Epidermal melanocyte (primary cell): ENCODE measurements at regions not wholly inside any gene's neighbourhood (a gene's known extent, or its start where the extent isn't known, plus 50 kb on each side); places are given as distances from the start of the nearest gene placed in this dataset.

Source experiments
- DNase-seq: peaks from one replicate; pipeline ENCODE4 v3.0.0; 2011; ENCODE audit warnings: low spot score; ENCODE audit not compliant: insufficient read length

DNA sequence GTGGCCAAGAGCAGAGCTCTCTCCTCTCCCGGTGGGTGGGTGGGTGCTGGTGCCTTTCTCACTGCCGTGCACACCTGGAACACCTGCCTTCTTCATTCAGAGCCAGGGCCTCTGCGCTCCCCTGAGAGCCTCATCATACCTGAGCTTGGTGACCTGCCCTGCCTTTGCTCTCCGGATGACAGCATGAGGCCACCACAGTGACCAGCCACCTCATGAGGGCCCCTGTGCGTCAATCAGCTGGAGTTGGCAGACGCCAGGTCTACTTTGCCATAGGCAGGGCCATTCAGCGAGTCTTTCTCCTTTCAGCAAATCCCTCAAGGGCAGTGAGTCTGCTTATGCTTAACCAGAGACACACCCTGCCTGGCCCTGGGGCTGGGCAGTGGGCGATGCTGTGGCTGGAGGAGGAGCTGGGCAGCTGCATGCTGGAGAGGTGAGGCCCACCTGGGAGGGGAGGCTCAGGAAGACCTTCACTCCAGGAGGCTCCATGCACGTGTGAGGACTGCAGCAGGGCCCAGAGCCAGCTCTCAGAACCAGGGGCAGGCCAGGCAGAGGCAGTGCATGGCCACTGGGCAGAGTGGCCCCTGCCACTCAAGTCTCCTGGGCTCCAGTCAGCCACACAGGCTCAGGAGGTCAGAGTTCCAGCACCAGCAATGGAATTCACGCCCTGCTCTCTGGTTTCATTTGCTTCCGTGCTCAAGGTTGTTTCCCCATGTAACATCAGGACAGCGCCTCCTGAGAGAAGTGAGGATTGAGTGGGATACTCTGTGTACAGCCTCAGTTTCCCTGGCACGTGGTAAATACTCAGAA lies 417.5 kb upstream of the MYT1L start:
- no peak for DNase-seq

DNA sequence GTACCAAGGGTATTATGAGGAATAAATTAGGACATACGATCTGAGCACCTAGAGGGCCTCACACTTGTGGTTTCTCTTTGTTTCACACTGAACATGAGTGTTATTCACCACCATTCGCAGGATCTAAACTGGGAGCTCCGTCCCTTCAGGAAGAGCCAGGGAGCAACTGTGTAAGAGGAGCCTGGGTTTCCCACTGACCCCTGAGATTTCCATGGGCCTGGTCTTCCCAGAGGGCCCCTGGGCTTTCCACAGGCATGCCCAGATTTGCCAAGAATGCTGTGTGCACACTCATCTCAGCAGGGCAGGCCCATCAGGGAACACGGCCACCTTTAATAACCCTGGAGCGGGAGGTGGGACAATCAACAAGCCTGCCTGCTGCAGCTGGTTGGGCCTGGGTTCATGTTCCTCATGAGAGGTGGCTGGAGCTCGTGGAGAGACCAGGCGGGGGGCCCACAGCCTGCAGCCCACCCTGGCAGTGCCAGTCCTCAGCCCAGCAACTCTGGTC lies 416.8 kb upstream of the MYT1L start:
- DNase-seq: no peak

DNA sequence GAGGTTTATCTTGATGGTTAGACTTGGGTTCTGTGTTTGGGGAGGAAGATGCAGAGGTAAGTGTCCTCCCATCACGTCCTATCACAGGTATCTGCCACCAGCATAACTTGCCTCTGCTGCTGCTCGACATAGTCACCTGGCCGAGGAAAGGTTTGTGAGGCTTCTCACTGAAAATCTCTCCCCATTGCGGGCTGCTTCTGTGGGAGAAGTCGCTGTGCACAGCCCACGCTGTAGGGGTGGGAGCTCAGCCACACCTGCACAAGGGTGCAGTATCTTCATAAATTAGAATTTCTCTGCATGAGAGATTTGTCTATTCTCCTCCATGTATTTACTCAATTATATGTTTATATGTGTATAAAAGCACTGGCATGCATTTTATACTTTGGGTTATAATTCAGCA lies 415.7 kb upstream of the MYT1L start:
- no peak for DNase-seq

DNA sequence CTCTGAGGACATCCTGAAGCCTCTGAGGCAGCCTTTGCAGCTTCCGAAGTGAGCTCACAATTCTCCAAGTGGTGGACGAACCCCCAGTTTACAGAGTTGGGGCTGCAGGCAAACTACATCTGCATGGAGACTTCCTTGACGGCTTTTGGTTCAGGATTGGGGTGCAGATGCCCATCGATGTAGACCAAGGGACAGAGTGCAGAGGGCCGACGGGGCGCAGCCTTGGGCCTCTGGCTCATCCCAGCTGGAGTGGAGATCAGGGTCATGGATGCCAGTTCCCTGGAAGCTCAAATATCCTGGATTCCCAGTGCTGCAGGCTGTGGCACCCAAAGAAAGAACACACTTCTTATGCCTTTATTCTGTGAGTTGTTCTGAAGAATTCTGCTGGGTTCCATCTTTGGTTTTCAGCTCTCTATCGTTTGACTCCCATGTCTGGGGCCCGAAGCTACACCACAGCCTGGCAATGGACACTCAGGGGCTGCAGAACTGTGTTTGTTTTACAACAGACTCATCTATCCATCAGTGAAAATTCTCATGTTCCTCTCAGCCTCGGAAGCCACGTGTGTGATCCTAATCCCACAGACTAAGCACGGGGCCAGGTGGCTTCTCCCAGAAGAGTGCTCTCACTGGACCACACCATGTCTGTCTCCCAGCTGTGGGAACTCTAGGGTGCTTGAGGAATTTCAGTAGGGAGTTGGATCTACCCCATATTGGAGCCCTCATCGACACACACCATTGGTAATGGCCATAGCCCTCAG lies 414.1 kb upstream of the MYT1L start:
- DNase-seq: no peak

DNA sequence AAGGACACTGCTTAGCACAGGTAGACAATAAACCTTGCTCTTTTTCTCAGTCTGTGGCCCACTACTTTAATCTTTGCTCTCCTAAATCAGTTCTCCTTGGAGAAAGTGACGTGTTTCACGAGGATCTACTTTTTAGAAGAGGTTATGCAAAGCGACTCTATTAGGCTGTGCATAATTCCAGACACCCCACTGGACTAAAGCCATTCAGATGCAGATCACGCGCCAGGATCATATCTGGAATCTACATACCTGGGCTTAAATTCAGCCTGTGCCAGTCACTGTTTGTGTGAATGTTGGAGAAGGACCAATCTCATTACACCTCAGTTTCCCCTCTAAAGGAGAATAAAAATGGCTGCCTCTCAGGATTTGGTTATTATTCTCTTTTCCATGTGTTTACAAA lies 413.0 kb upstream of the MYT1L start:
- DNase-seq: no peak

DNA sequence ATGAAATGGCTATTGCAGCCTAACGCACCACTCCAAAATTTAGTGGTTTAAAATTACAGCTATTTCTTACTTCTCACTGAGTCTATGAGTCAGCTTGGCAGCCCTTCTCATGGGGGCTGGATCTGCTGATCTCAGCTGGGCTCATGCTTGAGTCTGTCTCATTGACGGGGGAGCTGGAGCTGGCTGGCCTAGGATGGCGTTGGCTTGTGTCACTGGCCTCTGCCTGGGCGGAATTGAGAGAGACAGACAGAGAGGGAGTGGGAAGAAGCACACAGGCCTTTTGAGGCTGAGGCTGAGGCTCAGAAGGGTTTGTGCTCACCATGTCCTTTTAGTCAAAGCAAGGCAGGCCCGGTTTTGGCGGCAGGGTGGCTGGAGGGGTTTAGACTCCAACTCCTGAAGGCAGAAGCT lies 412.1 kb upstream of the MYT1L start:
- DNase-seq: no peak

DNA sequence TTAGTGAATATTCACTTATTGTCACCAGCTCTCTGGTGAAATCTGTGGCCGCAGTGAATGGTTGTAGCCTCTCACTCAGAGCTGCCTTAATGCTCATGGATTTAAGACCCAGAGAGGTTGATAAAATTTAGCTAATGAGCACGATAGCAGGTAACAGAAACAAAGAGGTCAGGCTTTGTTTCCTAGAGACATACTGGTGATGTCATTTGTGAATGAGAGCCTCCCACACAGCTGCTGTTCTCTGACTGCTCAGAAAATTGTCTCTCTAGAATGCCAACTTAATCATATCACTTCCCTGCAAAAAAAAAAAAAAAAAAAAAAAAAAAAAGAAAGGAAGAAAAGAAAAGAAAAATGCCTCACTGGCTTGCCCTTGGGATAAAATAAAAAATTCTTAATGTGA lies 411.7 kb upstream of the MYT1L start:
- DNase-seq: no peak

DNA sequence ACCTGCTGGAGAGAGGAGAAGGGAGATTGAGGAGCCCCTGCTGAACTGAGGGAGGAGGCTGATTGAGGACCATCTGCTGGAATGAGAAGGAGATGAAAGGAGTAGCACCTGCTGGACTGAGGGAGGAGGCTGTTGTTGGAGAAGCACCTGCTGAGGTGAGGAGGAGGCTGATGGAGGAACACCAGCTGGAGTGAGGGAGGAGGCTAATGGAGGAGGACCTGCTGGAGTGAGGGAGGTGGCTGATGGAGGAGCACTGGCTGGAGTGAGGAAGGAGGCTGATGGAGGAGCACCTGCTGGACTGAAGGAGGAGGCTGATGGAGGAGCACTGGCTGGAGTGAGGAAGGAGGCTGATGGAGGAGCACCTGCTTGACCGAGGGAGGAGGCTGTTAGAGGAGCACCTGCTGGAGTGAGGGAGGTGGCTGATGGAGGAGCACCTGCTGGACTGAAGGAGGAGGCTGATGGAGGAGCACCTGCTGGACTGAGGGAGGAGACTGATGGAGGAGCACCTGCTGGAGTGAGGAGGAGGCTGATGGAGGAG lies 409.2 kb upstream of the MYT1L start:
- no peak for DNase-seq

DNA sequence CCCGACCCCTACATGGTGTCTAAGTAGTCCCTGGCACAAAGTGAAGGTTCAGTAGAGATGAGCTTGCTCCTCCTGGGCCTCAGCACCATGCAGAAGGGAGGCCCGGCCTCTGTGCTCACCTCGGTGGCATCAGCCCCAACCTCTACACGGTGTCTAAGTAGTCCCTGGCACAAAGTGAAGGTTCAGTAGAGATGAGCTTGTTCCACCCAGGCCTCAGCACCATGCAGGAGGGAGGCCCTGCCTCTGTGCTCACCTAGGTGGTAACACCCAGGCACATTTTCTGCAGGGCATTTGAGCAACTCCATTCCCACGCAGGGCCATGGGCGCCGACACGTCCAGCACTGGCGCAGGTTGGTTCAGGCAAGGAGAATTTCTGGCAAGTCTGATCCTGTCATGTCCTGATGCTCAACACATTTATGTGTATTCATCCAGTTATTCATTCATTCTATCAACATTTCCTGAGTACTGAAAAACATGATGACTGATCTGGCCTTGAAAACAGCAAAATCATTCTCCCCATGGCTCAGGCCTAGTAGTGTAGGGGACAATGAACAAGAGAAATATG lies 408.2 kb upstream of the MYT1L start:
- DNase-seq: no peak

DNA sequence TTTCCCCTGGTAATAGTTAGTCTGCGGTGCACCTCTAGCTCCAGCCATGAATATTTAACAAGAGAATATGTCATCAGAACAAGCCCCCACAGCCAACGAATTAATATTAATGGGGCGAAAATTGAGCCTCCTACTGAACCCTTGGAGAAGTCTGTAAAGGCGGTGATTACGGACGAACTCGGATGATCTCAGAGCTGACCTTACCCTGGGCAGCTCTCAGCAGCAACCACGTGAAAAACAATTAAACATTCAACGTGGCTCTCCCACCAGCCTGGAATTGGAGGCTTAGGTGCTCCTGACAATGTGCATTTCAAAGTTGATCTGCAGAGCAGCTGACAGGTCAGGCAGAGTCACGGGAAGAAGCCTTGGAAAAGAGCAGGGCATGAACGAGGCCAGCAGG lies 407.6 kb upstream of the MYT1L start:
- no peak for DNase-seq

DNA sequence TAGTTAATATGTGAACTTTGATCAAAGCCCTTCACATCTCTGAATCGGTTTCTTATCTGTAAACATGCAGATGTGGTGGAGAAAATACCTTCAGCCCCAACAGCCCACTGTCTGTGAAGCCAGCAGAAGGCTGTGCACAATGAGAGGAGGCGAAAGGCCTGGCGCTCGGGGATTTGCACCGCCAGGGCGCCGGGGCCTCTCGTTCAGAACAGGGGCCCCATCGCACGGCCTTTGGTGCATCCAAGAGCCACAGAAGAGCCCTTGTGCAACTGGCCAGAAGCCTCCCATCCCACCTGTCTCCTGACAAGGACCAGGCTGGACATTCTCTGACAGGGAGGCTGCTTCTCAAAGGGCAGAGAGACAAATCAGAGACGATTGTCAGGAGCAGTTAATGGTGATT lies 407.2 kb upstream of the MYT1L start:
- DNase-seq: no peak

DNA sequence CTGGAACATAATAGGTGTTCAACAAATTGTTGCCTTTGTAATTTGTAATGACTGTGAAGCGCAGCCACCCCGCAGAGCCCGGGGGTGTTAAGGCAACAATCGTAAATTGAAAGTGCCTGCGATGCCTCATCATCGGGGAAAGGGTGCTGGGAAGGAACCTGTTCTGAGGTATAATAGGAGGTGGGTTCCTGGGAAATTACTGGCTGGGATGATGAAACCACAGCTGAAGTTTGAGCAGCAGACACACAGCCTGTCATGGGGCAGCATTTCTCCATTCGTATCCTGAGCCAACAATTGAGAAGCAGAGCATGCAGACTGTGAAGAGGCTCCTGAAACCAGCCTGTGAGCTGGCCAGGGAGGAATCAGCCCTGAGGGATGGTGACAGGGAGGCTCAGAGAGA lies 404.0 kb upstream of the MYT1L start:
- no peak for DNase-seq

DNA sequence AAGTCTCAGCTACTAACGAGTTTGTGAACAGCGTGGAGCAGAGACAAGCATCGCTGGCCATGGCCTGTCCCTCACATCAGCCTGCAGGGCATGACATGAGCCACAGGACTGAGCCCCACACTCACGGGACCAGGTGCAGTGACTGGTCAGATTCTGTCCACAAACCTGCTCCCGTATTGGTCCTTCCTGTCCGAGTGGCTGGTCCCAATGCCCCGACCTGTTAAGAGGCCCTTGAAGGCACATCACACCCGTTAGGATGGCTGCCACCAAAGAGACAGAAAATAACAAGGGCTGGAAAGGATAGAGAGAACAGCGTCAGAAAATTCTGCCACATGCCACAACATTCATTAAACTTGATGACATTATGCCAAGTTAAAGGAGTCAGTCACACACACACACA lies 403.2 kb upstream of the MYT1L start:
- DNase-seq: no peak

DNA sequence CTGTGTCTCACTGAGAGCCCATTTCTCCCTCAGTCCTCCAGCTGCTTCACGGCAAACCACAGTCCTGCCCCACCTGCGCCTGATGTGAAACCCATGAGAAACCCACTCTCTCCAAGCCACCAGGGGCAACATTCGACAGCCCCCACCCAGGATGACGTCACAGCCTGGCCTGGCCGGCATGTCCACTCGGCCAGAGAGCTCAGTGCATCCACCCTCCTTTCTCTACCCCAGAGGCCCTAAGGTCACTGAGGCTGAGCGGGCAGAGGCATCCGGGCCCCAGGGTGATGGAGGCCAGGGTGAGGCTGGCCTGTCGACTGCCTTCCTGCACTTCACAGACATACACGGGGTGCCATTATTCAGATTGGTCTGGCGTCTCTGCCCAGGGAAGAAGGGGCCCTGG lies 402.7 kb upstream of the MYT1L start:
- no peak for DNase-seq

DNA sequence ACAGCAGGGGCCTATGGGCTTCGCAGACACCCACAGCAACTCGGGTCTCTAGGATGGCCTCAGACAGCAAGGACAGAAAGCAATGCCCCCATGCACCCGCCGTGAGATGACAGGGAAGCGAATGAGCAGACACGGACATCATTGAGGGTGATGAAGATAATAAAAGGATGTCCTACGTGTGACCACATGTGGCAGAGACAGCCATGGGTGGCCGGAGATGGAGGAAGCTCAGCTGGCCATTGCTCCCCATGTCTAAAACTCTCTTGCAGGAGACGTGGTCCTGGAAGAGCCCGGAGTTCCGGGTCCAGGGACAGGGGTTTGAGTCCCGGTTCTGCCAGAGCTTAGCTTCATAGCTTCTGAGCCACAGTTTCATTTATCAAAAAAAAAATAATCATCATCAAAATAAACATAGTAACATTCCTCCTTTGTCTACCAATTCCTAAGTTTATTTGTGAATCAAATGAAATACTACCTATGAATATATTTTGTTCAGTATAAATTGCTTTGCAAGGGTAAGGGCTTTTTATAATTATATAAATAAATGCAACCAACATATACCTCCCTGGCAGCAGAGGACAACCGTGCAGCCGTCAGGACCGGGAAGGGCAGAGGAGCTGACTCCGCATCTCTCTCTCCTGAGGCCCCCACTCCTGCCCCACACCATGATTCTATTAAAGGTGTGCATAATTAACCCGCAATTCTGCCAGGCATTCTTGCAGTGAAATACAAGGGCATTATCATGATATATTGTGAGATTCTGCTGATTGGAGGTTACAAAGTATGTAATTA lies 401.4 kb upstream of the MYT1L start:
- DNase-seq: no peak

DNA sequence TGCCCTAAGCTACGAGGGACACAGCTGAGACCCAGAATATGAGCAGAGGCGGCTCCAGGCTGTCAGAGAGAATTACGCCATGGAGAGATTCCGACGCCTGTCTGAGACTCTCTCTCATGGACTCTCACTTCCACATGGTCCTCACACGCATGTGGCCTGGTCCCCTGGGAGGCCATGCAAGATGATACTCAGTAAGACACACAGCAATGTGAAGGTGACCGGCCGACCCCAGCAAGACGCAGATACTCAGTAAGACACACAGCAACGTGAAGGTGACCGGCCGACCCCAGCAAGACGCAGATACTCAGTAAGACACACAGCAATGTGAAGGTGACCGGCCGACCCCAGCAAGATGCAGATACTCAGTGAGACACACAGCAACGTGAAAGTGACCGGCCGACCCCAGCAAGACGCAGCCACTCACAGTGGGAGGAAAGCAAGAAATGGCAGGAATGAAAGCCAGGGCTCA lies 400.8 kb upstream of the MYT1L start:
- DNase-seq: no peak

DNA sequence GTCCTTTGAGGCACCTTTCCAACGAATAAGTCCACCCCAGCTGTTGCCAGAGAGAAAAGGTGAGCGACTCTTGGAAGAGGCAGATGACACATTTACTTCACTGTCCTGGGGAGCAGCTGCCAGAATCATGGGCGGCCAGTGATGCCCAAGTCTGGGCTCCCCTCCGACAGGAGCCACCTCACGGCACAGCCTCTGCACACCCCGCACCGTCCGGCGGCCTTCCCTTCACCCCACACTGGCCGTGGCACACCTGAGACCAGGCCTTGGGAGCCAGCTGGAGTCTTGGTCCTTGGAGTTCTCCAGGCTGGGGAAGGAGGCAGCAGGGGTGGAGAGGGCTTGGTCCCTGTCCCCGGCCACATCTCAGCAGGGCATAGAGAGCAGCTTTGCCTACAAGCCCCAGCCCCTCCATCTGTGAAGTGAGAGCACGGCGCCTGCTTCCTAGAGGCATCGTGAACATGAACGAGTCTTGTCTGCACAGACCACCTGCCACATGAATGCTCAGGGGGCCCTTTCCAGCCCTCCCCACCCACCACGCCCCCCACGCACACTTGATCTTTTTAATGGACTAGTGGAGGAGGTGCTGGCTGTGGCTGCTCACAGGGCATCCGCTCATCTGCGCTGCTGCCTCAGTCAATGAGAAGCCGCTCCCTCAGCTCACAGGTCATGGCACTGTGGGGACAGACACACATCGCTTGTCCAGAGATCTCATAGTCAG lies 400.2 kb upstream of the MYT1L start:
- DNase-seq: no peak

DNA sequence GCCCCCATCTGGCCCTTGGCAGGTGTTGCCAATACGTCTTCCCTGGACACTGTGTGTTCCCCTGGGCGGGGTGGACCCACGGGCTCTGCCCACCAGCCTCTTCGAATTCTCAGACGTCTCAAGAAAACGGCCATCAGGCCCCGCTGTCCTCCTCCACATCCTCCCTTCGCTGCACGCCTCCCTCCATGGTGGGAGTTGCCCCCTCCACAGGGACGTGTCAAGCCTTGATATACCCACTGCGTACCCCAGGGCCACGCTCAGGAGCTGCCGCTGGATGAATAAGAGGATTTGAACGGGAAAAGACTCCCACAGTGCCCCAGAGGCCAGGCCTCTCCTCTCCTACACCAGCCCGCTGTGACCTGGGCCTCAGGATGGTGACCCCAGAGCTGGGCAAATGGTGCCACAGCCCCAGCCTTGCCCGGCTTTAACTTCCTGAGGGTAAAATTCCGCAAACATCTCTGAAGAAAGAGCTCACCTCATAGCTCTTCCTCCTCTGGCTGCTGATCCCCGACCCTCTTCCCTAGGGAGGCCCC lies 399.3 kb upstream of the MYT1L start:
- no peak for DNase-seq

DNA sequence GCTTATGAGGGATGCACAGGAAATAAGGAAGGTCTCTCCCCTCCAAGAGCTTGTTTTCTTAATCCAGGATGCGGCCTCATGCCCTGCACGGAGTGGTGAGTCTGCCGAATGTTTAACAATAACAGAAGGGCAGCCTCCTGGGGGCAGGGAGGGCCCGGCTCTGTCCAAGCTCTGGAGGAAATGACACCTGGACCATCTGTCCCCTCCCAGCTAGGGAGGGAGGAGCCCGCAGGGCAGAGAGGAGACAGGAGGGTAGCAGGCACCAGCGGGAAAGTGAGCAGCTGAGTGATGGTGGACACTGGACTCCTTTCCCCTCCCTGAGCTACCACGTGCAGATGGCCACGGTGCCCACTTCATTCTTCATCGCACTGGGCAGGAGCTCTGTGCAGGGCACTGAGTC lies 398.2 kb upstream of the MYT1L start:
- DNase-seq: no peak

DNA sequence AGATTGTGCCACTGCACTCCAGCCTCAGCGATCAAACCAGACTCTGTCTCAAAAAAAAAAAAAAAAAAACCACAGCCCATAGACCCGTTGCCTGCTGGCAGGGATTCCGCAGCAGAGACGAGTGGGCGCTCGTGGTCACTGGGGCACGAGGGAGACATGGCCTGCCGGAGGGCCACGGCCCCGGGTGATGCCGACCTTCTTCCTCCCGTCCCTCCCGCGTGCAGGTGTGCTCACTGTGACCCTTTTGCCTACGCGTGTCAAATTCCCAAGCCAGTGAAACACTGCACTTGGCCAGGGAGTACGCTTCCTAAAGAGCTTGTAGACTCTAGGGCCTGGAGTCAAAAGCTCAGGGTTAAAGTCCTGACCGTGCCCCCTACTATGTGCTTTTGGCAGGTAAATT lies 397.6 kb upstream of the MYT1L start:
- no peak for DNase-seq
